Activated naive CD4-positive, alpha-beta T cell treated with anti-CD3 and anti-CD28 coated beads, Interleukin-2, amount 10 ng/mL, durations not matched to agents 7 days and 5 days (primary cell): ENCODE measurements at regions not wholly inside any gene's neighbourhood (a gene's known extent, or its start where the extent isn't known, plus 50 kb on each side); places are given as distances from the start of the nearest gene placed in this dataset.

Experiments used
- CTCF ChIA-PET: fragments of 350-600 bp; sonication (Branson Sonifier 250); formaldehyde crosslinking; loops from one replicate; lab custom pipeline; 2021; ENCODE audit warnings: antibody characterized with exemption; lab: Charles Lee
- DNase-seq: peaks from one replicate; pipeline ENCODE4 v3.0.0-alpha.2; 2020
- H3K27ac Mint-ChIP-seq: one replicate; pipeline ENCODE4 v1.8.0; 2021; ENCODE audit warnings: mild to moderate bottlenecking, moderate library complexity, mixed read lengths
- H3K27me3 Mint-ChIP-seq: one replicate; pipeline ENCODE4 v1.8.0; 2021; ENCODE audit warnings: mild to moderate bottlenecking, mixed read lengths
- H3K36me3 Mint-ChIP-seq: one replicate; pipeline ENCODE4 v1.8.0; 2021; ENCODE audit warnings: mixed read lengths
- H3K4me1 Mint-ChIP-seq: one replicate; pipeline ENCODE4 v1.8.0; 2021; ENCODE audit warnings: mixed read lengths
- H3K4me3 Mint-ChIP-seq: one replicate; pipeline ENCODE4 v1.8.0; 2021; ENCODE audit warnings: mild to moderate bottlenecking, moderate library complexity, mixed read lengths
- H3K9me3 Mint-ChIP-seq: one replicate; pipeline ENCODE4 v1.8.0; 2021; ENCODE audit warnings: mixed read lengths

DNA sequence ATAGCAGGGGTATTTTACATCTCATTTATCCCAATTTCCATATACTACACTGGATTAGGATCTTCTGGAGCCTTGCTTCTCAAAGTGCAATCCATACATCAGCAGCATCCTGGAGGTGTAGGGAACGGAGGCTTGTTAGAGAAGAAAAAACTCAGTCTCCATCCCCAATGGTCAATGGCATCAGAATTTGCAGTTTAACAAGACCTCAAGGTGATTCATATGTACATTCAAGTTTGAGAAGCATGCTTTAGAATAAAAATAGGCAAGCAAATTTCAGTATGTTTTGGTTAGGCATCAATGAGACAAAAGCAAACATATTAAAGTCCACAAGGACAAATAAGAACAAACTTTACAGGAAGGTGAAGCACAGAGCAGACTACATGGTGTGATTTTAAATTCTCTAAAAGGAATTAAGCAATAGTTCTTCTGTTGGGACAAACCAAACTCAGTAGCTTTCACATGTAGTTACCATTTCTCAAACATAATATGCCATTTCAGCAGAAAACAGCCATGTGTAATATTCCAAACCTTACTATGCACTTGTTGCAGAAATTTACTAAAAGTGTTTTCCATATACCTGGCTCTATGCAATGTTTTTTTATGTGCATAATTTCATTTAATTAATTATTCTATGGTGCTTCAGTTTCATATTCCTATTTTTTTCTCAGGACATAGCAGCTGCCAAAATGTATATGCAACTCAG, 360.3 kb upstream of the NECTIN3 start:
- Mint-ChIP-seq H3K27ac (no peak overlapping the region), H3K27me3 (peaks cover 3% of the 10 kb centered on the region), H3K4me3 (no peak overlapping the region), H3K4me1 (no peaks in the 10 kb centered on the region), H3K9me3 (no peaks in the 10 kb centered on the region), H3K36me3 (no peaks in the 10 kb centered on the region)
- CTCF ChIA-PET = no interaction called here
- DNase-seq = no peak

DNA sequence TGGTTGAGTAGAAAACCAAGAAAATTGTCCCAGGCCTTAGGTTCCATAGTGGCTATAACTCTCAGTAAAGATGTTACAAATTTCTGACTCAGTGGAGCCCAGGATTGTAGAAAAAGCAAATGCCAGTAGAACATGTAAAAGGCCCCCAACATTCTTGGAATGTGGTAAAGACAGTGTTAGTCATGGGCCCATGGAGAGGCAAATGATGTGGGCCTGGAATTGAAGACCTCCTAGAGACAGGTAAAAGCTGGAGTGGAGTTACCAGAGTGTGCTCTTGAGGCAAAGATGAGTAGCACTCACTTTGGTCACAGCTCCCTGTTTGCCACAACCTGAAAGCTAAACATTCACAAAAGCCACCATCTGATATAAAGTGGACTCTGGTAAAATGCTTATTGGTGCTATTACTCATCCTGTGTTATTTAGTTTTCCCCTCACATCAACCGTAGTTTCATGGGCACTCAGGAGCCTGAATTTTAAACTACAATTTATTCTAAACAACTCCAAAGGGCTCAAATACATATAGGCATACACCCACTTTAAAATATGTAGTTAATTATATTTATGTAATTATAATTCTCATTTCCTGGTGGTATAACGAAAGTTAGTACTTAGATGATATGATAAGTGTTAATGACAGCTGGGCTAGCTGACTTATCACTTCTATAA, 359.6 kb upstream of the NECTIN3 start:
- no peak overlapping the region for H3K4me3 Mint-ChIP-seq
- CTCF ChIA-PET = no interaction called here
- no peak for DNase-seq

DNA sequence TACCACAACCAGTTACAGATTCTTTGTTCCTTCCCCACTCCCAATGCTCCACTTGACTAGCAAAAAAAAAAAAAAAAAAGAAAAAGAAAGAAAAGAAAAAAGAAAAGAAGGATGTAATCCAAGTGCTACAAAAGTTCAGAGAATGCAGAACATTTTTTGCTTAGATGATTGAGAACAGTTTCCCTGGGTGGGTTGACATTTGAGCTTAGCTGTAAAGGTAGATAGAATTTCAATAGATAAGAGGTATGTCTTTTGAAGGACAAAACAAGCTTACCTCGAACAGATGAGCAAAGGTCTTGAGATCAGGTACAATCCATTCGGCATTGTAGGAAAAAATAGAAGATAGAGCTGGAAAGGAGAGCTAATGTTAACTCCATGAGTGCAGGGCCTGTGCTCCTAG, 344.6 kb upstream of the NECTIN3 start:
- H3K27me3 Mint-ChIP-seq = peaks cover 3% of the 10 kb centered on the region
- no peaks in the 10 kb centered on the region for H3K36me3 Mint-ChIP-seq
- H3K9me3 Mint-ChIP-seq = no peaks in the 10 kb centered on the region
- no peak overlapping the region for H3K27ac Mint-ChIP-seq
- no peaks in the 10 kb centered on the region for H3K4me1 Mint-ChIP-seq
- CTCF ChIA-PET = no interaction called here
- H3K4me3 Mint-ChIP-seq = no peak overlapping the region
- no peak for DNase-seq

More for the DNA sequence above, 359.6 kb upstream of the NECTIN3 start:
- Mint-ChIP-seq H3K9me3 (no peaks in the 10 kb centered on the region), H3K27ac (no peak overlapping the region), H3K27me3 (peaks cover 3% of the 10 kb centered on the region), H3K36me3 (no peaks in the 10 kb centered on the region), H3K4me1 (no peaks in the 10 kb centered on the region)

DNA sequence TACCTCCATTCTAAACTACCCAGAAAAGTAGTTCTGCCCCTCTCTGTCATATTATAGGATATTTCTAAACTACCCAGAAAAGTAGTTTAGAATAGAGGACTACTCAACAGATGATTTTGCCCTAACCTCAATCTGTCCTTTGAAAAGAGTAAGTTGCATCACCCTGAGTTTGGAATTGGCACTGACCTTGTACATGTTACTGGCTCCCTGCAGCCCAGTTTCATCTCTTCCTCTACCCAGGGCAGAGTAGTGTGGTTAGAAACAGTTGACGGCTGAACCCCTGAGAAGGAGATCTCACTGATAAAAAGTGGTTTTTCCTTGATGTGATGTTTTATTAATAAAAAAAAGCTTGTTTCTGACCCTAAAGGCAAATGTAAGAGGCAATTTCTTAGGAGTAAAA, 340.5 kb upstream of the NECTIN3 start:
- H3K4me1 Mint-ChIP-seq = no peaks in the 10 kb centered on the region
- no peak for DNase-seq
- H3K9me3 Mint-ChIP-seq = no peaks in the 10 kb centered on the region
- H3K4me3 Mint-ChIP-seq = no peak overlapping the region
- CTCF ChIA-PET = interaction anchor here (0.6 kb wide), 1 partner anchor 119 kb away, joined by 3 read pairs; no protein-coding TSS in a partner anchor
- no peaks in the 10 kb centered on the region for H3K36me3 Mint-ChIP-seq
- peaks cover 3% of the 10 kb centered on the region for H3K27me3 Mint-ChIP-seq
- H3K27ac Mint-ChIP-seq = no peak overlapping the region

- no peak overlapping the region for H3K4me3 Mint-ChIP-seq
- DNase-seq = no peak
- H3K36me3 Mint-ChIP-seq = no peaks in the 10 kb centered on the region
- H3K4me1 Mint-ChIP-seq = no peaks in the 10 kb centered on the region
- no peaks in the 10 kb centered on the region for H3K9me3 Mint-ChIP-seq
- CTCF ChIA-PET = no interaction called here
- peaks cover 3% of the 10 kb centered on the region for H3K27me3 Mint-ChIP-seq
- H3K27ac Mint-ChIP-seq = no peak overlapping the region
Observed at GRCh38 chr3:110732420-110732819, 339.2 kb upstream of the NECTIN3 start.

- peaks cover 3% of the 10 kb centered on the region for H3K27me3 Mint-ChIP-seq
- no peaks in the 10 kb centered on the region for H3K36me3 Mint-ChIP-seq
- CTCF ChIA-PET = no interaction called here
- H3K4me3 Mint-ChIP-seq = no peak overlapping the region
- no peaks in the 10 kb centered on the region for H3K9me3 Mint-ChIP-seq
- DNase-seq = no peak
- H3K4me1 Mint-ChIP-seq = no peaks in the 10 kb centered on the region
- H3K27ac Mint-ChIP-seq = no peak overlapping the region
Observed at GRCh38 chr3:110733045-110733444, 338.6 kb upstream of the NECTIN3 start.

GRCh38 chr3:110734524-110734923, 337.1 kb upstream of the NECTIN3 start:
- H3K27me3 Mint-ChIP-seq = peaks cover 3% of the 10 kb centered on the region
- CTCF ChIA-PET = no interaction called here
- H3K27ac Mint-ChIP-seq = no peak overlapping the region
- no peak for DNase-seq
- H3K4me1 Mint-ChIP-seq = no peaks in the 10 kb centered on the region
- H3K4me3 Mint-ChIP-seq = no peak overlapping the region
- no peaks in the 10 kb centered on the region for H3K9me3 Mint-ChIP-seq
- H3K36me3 Mint-ChIP-seq = no peaks in the 10 kb centered on the region

GRCh38 chr3:110736332-110736731, 335.3 kb upstream of the NECTIN3 start:
- no peaks in the 10 kb centered on the region for H3K9me3 Mint-ChIP-seq
- no peaks in the 10 kb centered on the region for H3K27me3 Mint-ChIP-seq
- H3K4me1 Mint-ChIP-seq = no peaks in the 10 kb centered on the region
- no peak overlapping the region for H3K4me3 Mint-ChIP-seq
- H3K36me3 Mint-ChIP-seq = no peaks in the 10 kb centered on the region
- CTCF ChIA-PET = no interaction called here
- no peak for DNase-seq
- no peak overlapping the region for H3K27ac Mint-ChIP-seq

DNA sequence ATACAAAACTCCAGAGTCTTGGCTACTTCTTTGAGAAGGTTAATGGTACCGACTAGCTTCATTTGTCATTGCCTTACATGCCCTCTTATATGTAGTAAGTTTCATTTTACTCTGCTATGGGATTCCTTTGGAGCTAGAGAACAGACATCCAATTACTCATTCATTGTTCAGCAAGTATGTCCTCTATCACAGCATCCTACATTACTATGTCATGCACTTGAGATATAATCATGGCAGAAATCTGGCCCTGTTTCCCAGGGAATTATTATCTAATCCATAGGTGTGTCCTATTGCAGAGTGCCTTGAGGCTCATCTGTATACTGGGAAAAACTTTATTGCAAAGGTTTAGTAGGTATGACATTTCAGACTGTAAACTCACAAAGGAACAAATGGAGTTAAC, 333.1 kb upstream of the NECTIN3 start:
- CTCF ChIA-PET = no interaction called here

DNA sequence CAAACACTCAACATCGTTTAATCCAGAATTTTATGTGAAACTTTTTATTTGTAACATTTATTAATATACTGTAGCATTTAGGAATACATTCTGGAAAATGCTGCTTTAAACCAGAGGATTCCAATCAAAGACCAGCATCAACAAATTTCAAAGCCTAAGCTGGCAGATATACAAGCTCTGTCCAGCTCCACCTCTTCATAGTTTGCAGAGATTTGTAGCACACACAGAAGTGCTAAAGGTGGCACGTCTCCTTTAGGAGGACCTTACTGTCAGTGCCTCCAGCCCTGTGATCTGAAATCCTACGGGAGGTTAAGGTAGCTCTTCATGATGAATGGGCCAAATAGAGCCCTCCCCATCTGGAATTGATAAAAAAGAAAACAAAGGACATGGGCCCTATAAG, 329.7 kb upstream of the NECTIN3 start:
- Mint-ChIP-seq H3K36me3 (no peaks in the 10 kb centered on the region), H3K9me3 (no peaks in the 10 kb centered on the region), H3K27me3 (peaks cover 4% of the 10 kb centered on the region), H3K27ac (no peak overlapping the region), H3K4me1 (no peaks in the 10 kb centered on the region), H3K4me3 (no peak overlapping the region)
- CTCF ChIA-PET = no interaction called here
- DNase-seq = no peak

More for the DNA sequence above, 333.1 kb upstream of the NECTIN3 start:
- Mint-ChIP-seq H3K4me3 (no peak overlapping the region), H3K9me3 (no peaks in the 10 kb centered on the region), H3K27me3 (no peaks in the 10 kb centered on the region), H3K36me3 (no peaks in the 10 kb centered on the region), H3K4me1 (no peaks in the 10 kb centered on the region), H3K27ac (no peak overlapping the region)
- DNase-seq = no peak

DNA sequence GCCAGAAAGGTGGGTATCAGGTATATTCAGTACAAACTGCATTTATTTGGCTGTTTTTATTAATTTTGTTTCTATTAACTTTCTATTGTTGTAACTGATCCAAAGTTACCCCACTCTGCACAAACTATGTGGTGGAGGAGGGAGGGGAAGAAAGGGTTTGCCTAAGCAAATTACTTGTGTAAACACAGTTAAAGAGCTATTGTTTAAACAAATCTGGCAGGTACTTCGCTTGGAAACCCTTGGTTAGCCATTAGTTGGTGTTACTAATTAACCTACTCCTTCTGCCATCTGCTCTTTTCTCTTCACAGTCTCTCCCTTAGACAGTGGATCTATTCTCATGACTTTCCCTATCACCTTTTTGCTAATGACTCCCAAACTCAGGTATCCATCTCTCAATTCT, 328.4 kb upstream of the NECTIN3 start:
- no peak overlapping the region for H3K4me3 Mint-ChIP-seq
- H3K4me1 Mint-ChIP-seq = no peaks in the 10 kb centered on the region
- H3K36me3 Mint-ChIP-seq = no peaks in the 10 kb centered on the region
- DNase-seq = no peak
- no peak overlapping the region for H3K27ac Mint-ChIP-seq
- H3K27me3 Mint-ChIP-seq = peaks cover 4% of the 10 kb centered on the region
- CTCF ChIA-PET = no interaction called here
- no peaks in the 10 kb centered on the region for H3K9me3 Mint-ChIP-seq

GRCh38 chr3:110743984-110744383, 327.6 kb upstream of the NECTIN3 start:
- Mint-ChIP-seq H3K36me3 (no peaks in the 10 kb centered on the region), H3K4me3 (no peak overlapping the region), H3K27ac (no peak overlapping the region), H3K27me3 (peaks cover 4% of the 10 kb centered on the region), H3K9me3 (no peaks in the 10 kb centered on the region), H3K4me1 (no peaks in the 10 kb centered on the region)
- no peak for DNase-seq
- CTCF ChIA-PET = no interaction called here

GRCh38 chr3:110744723-110745122, 326.9 kb upstream of the NECTIN3 start:
- H3K27ac Mint-ChIP-seq = no peak overlapping the region
- H3K4me1 Mint-ChIP-seq = no peaks in the 10 kb centered on the region
- no peaks in the 10 kb centered on the region for H3K9me3 Mint-ChIP-seq
- DNase-seq = no peak
- CTCF ChIA-PET = no interaction called here
- no peak overlapping the region for H3K4me3 Mint-ChIP-seq
- no peaks in the 10 kb centered on the region for H3K36me3 Mint-ChIP-seq
- H3K27me3 Mint-ChIP-seq = peaks cover 4% of the 10 kb centered on the region

- CTCF ChIA-PET = no interaction called here
- Mint-ChIP-seq H3K9me3 (no peaks in the 10 kb centered on the region), H3K36me3 (no peaks in the 10 kb centered on the region), H3K27ac (no peak overlapping the region), H3K4me1 (no peaks in the 10 kb centered on the region), H3K4me3 (no peak overlapping the region), H3K27me3 (peaks cover 4% of the 10 kb centered on the region)
- no peak for DNase-seq
Observed at GRCh38 chr3:110749006-110749405, 322.6 kb upstream of the NECTIN3 start.

DNA sequence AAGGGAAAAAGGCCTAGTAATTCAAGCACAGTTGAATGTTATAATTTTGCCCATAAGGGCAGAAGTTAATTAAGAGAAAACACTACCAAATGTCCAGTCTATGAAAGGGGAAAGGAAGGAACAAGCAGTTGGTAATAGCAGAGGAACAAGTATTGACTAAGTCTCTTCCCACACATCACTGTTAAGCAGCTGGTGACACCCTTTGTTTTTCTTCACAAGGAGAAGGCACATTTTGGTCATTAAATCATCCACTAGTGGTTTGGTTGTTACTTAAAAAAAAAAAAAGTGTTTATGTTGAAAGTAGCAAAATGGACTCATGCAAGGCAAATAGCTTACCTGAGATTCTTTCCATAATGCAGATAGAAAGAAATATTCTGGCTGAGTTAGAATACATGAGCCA, 321.4 kb upstream of the NECTIN3 start:
- no peak for DNase-seq
- no peaks in the 10 kb centered on the region for H3K9me3 Mint-ChIP-seq
- CTCF ChIA-PET = no interaction called here
- H3K27ac Mint-ChIP-seq = no peak overlapping the region
- no peaks in the 10 kb centered on the region for H3K36me3 Mint-ChIP-seq
- peaks cover under 1% of the 10 kb centered on the region for H3K27me3 Mint-ChIP-seq
- no peaks in the 10 kb centered on the region for H3K4me1 Mint-ChIP-seq
- H3K4me3 Mint-ChIP-seq = no peak overlapping the region
